ENCODE measurements at regions not wholly inside any gene's neighbourhood (a gene's known extent, or its start where the extent isn't known, plus 50 kb on each side); places are given as distances from the start of the nearest gene placed in this dataset.
A peak's percentile ranks its signal among the peaks of the same experiment; 100 is the strongest.

- no peak overlapping the region for H3K27ac ChIP-seq (ENCODE audit: low read depth in 1 of 2, low read length in 1 of 2)
- 34 to 51% methylated on average over 1 of the region's 1 CpG for WGBS, 2 donors
Measured at GRCh38 chr3:68163968-68164367, 509.6 kb upstream of the SUCLG2 start.

GRCh38 chr3:68163062-68163461 lies 508.6 kb upstream of the SUCLG2 start:
- H3K9ac ChIP-seq (ENCODE audit: insufficient read depth in 1 of 2, low read length in 2 of 2): no peak overlapping the region
- peaks cover 0 to 2% (median 0%) of the 10 kb centered on the region in 5 donors for H3K4me1 ChIP-seq (ENCODE audit: control insufficient read depth in 5 of 5, insufficient read depth in 5 of 5, low read length in 5 of 5)
- peak in 1 of 3 donors; percentile 8 for DNase-seq
- 57 to 69% methylated on average over 2 of the region's 2 CpGs for WGBS, 2 donors
- H3K4me3 ChIP-seq: no peak overlapping the region
- H3K9me3 ChIP-seq (ENCODE audit: control insufficient read depth in 4 of 4, insufficient read depth in 3 of 4, low read length in 3 of 4): peaks cover 0 to 2% (median 0%) of the 10 kb centered on the region in 4 donors
- H3K27me3 ChIP-seq (ENCODE audit: control insufficient read depth in 3 of 3, insufficient read depth in 3 of 3, low read length in 2 of 3): no peaks in the 10 kb centered on the region
- ATAC-seq (ENCODE audit: insufficient read depth, low FRiP score): no peak
- no peaks in the 10 kb centered on the region for H3K36me3 ChIP-seq (ENCODE audit: control insufficient read depth in 4 of 4, insufficient read depth in 4 of 4, low read length in 4 of 4)
- no peak overlapping the region for H3K27ac ChIP-seq (ENCODE audit: low read depth in 1 of 2, low read length in 1 of 2)
- TF ChIP-seq CTCF (IDR thresholded peaks at IDR 0.05; ENCODE audit: control extremely low read depth, extremely low read depth): no peak

More at GRCh38 chr3:68163968-68164367, 509.6 kb upstream of the SUCLG2 start:
- H3K36me3 ChIP-seq (ENCODE audit: control insufficient read depth in 4 of 4, insufficient read depth in 4 of 4, low read length in 4 of 4): no peaks in the 10 kb centered on the region
- no peak for TF ChIP-seq CTCF (IDR thresholded peaks at IDR 0.05; ENCODE audit: control extremely low read depth, extremely low read depth)
- no peaks in the 10 kb centered on the region for H3K27me3 ChIP-seq (ENCODE audit: control insufficient read depth in 3 of 3, insufficient read depth in 3 of 3, low read length in 2 of 3)
- peaks cover 0 to 2% (median 0%) of the 10 kb centered on the region in 4 donors for H3K9me3 ChIP-seq (ENCODE audit: control insufficient read depth in 4 of 4, insufficient read depth in 3 of 4, low read length in 3 of 4)
- ATAC-seq (ENCODE audit: insufficient read depth, low FRiP score): no peak
- H3K9ac ChIP-seq (ENCODE audit: insufficient read depth in 1 of 2, low read length in 2 of 2): no peak overlapping the region
- H3K4me3 ChIP-seq: no peak overlapping the region
- DNase-seq: peak in 1 of 3 donors; percentile 3
- H3K4me1 ChIP-seq (ENCODE audit: control insufficient read depth in 5 of 5, insufficient read depth in 5 of 5, low read length in 5 of 5): peaks cover 0 to 2% (median 0%) of the 10 kb centered on the region in 5 donors

- Histone ChIP-seq H3K4me1 (ENCODE audit: control insufficient read depth in 5 of 5, insufficient read depth in 5 of 5, low read length in 5 of 5) (peaks cover 0 to 2% (median 0%) of the 10 kb centered on the region in 5 donors), H3K36me3 (ENCODE audit: control insufficient read depth in 4 of 4, insufficient read depth in 4 of 4, low read length in 4 of 4) (no peaks in the 10 kb centered on the region), H3K9me3 (ENCODE audit: control insufficient read depth in 4 of 4, insufficient read depth in 3 of 4, low read length in 3 of 4) (peaks cover 0 to 2% (median 0%) of the 10 kb centered on the region in 4 donors), H3K27ac (ENCODE audit: low read depth in 1 of 2, low read length in 1 of 2) (no peak overlapping the region), H3K27me3 (ENCODE audit: control insufficient read depth in 3 of 3, insufficient read depth in 3 of 3, low read length in 2 of 3) (no peaks in the 10 kb centered on the region), H3K4me3 (no peak overlapping the region), H3K9ac (ENCODE audit: insufficient read depth in 1 of 2, low read length in 2 of 2) (no peak overlapping the region)
- DNase-seq: peak in 2 of 3 donors; percentile 24 to 46
- TF ChIP-seq CTCF (IDR thresholded peaks at IDR 0.05; ENCODE audit: control extremely low read depth, extremely low read depth): no peak
- no peak for ATAC-seq (ENCODE audit: insufficient read depth, low FRiP score)
Measured at GRCh38 chr3:68162644-68163043, 508.2 kb upstream of the SUCLG2 start.

- TF ChIP-seq CTCF (IDR thresholded peaks at IDR 0.05; ENCODE audit: control extremely low read depth, extremely low read depth): no peak
- no peak overlapping the region for H3K9ac ChIP-seq (ENCODE audit: insufficient read depth in 1 of 2, low read length in 2 of 2)
- H3K4me1 ChIP-seq (ENCODE audit: control insufficient read depth in 5 of 5, insufficient read depth in 5 of 5, low read length in 5 of 5): no peaks in the 10 kb centered on the region
- H3K4me3 ChIP-seq: no peak overlapping the region
- no peak for DNase-seq
- H3K27ac ChIP-seq (ENCODE audit: low read depth in 1 of 2, low read length in 1 of 2): no peak overlapping the region
- ATAC-seq (ENCODE audit: insufficient read depth, low FRiP score): no peak
- H3K27me3 ChIP-seq (ENCODE audit: control insufficient read depth in 3 of 3, insufficient read depth in 3 of 3, low read length in 2 of 3): no peaks in the 10 kb centered on the region
- no peaks in the 10 kb centered on the region for H3K36me3 ChIP-seq (ENCODE audit: control insufficient read depth in 4 of 4, insufficient read depth in 4 of 4, low read length in 4 of 4)
- H3K9me3 ChIP-seq (ENCODE audit: control insufficient read depth in 4 of 4, insufficient read depth in 3 of 4, low read length in 3 of 4): no peaks in the 10 kb centered on the region
- 59 to 71% methylated on average over 2 of the region's 2 CpGs for WGBS, 2 donors
Measured at GRCh38 chr3:68151359-68151758, 496.9 kb upstream of the SUCLG2 start.
